MG63 (cell line): ENCODE measurements at regions not wholly inside any gene's neighbourhood (a gene's known extent, or its start where the extent isn't known, plus 50 kb on each side); places are given as distances from the start of the nearest gene placed in this dataset.

Experiments
- DNase-seq: peaks from one replicate; pipeline ENCODE4 v3.0.0-alpha.2; 2020
- H3K27me3 ChIP-seq: fragments of 250-450 bp; sonication (Bioruptor Pico); 2 replicates; pipeline ENCODE4 v1.5.1; 2020; ENCODE audit warnings: mild to moderate bottlenecking, moderate library complexity
- H3K36me3 ChIP-seq: fragments of 250-450 bp; sonication (Bioruptor Pico); 2 replicates; pipeline ENCODE4 v1.5.1; 2020; ENCODE audit warnings: mild to moderate bottlenecking, moderate library complexity
- H3K4me3 ChIP-seq: fragments of 250-450 bp; sonication (Bioruptor Pico); 2 replicates; pipeline ENCODE4 v1.5.1; 2020; ENCODE audit warnings: mild to moderate bottlenecking, moderate library complexity
- H3K9me3 ChIP-seq: fragments of 250-450 bp; sonication (Bioruptor Pico); 2 replicates; pipeline ENCODE4 v1.5.1; 2020; ENCODE audit warnings: mild to moderate bottlenecking, moderate library complexity

GRCh38 chr15:61624950-61625349, 395.8 kb upstream of the RORA start:
- no peaks in the 10 kb centered on the region for H3K36me3 ChIP-seq
- H3K27me3 ChIP-seq: no peaks in the 10 kb centered on the region
- H3K9me3 ChIP-seq: no peaks in the 10 kb centered on the region
- H3K4me3 ChIP-seq: no peak overlapping the region
- DNase-seq: no peak

- Histone ChIP-seq H3K27me3 (no peaks in the 10 kb centered on the region), H3K36me3 (no peaks in the 10 kb centered on the region), H3K9me3 (no peaks in the 10 kb centered on the region), H3K4me3 (no peak overlapping the region)
- no peak for DNase-seq
Observed at GRCh38 chr15:61623746-61624145, 394.6 kb upstream of the RORA start.

GRCh38 chr15:61621865-61622264, 392.8 kb upstream of the RORA start:
- H3K36me3 ChIP-seq: no peaks in the 10 kb centered on the region
- H3K27me3 ChIP-seq: no peaks in the 10 kb centered on the region; the same call in 1 of the 2 replicates
- peaks cover 4% of the 10 kb centered on the region for H3K9me3 ChIP-seq
- H3K4me3 ChIP-seq: no peak overlapping the region
- DNase-seq: no peak

- no peaks in the 10 kb centered on the region for H3K36me3 ChIP-seq
- no peaks in the 10 kb centered on the region; the same call in 1 of the 2 replicates for H3K27me3 ChIP-seq
- peaks cover 4% of the 10 kb centered on the region for H3K9me3 ChIP-seq
- no peak overlapping the region for H3K4me3 ChIP-seq
- DNase-seq: peak; percentile 19
Observed at GRCh38 chr15:61621146-61621545, 392.0 kb upstream of the RORA start.

- no peak overlapping the region for H3K4me3 ChIP-seq
- H3K27me3 ChIP-seq: no peaks in the 10 kb centered on the region; the same call in 1 of the 2 replicates
- H3K36me3 ChIP-seq: no peaks in the 10 kb centered on the region
- no peak for DNase-seq
- peaks cover 4% of the 10 kb centered on the region for H3K9me3 ChIP-seq
Observed at GRCh38 chr15:61620151-61620550, 391.0 kb upstream of the RORA start.

- Histone ChIP-seq H3K9me3 (peaks cover 6% of the 10 kb centered on the region), H3K4me3 (no peak overlapping the region), H3K36me3 (no peaks in the 10 kb centered on the region), H3K27me3 (no peaks in the 10 kb centered on the region; the same call in 1 of the 2 replicates)
- DNase-seq: no peak
Observed at GRCh38 chr15:61613729-61614128, 384.6 kb upstream of the RORA start.

GRCh38 chr15:61613138-61613537, 384.0 kb upstream of the RORA start:
- Histone ChIP-seq H3K9me3 (peaks cover 6% of the 10 kb centered on the region), H3K4me3 (no peak overlapping the region), H3K36me3 (no peaks in the 10 kb centered on the region), H3K27me3 (no peaks in the 10 kb centered on the region; the same call in 1 of the 2 replicates)
- no peak for DNase-seq

GRCh38 chr15:61612111-61612510, 383.0 kb upstream of the RORA start:
- Histone ChIP-seq H3K4me3 (no peak overlapping the region), H3K27me3 (no peaks in the 10 kb centered on the region; the same call in 1 of the 2 replicates), H3K9me3 (peaks cover 5% of the 10 kb centered on the region; the same call in 1 of the 2 replicates), H3K36me3 (no peaks in the 10 kb centered on the region)
- DNase-seq: no peak

- Histone ChIP-seq H3K36me3 (no peaks in the 10 kb centered on the region), H3K4me3 (no peak overlapping the region), H3K9me3 (no peaks in the 10 kb centered on the region), H3K27me3 (no peaks in the 10 kb centered on the region)
- no peak for DNase-seq
Observed at GRCh38 chr15:61605343-61605742, 376.2 kb upstream of the RORA start.

- Histone ChIP-seq H3K27me3 (no peaks in the 10 kb centered on the region), H3K9me3 (no peaks in the 10 kb centered on the region), H3K4me3 (no peak overlapping the region), H3K36me3 (no peaks in the 10 kb centered on the region)
- DNase-seq: no peak
Observed at GRCh38 chr15:61598655-61599054, 369.6 kb upstream of the RORA start.

- Histone ChIP-seq H3K4me3 (no peak overlapping the region), H3K9me3 (peaks cover 5% of the 10 kb centered on the region; the same call in 1 of the 2 replicates), H3K27me3 (no peaks in the 10 kb centered on the region; the same call in 1 of the 2 replicates), H3K36me3 (no peaks in the 10 kb centered on the region)
- DNase-seq: no peak
Observed at GRCh38 chr15:61584410-61584809, 355.3 kb upstream of the RORA start.

GRCh38 chr15:61582092-61582491, 353.0 kb upstream of the RORA start:
- H3K4me3 ChIP-seq: no peak overlapping the region
- H3K27me3 ChIP-seq: no peaks in the 10 kb centered on the region
- no peak for DNase-seq

GRCh38 chr15:61575597-61575996, 346.5 kb upstream of the RORA start:
- H3K27me3 ChIP-seq: 0 out of 2 replicates have a peak, but pooled peaks cover 3% of the 10 kb centered on the region
- H3K4me3 ChIP-seq: no peak overlapping the region
- DNase-seq: no peak
- H3K9me3 ChIP-seq: peaks cover 4% of the 10 kb centered on the region; the same call in 1 of the 2 replicates
- no peaks in the 10 kb centered on the region for H3K36me3 ChIP-seq

More at GRCh38 chr15:61582092-61582491, 353.0 kb upstream of the RORA start:
- no peaks in the 10 kb centered on the region for H3K36me3 ChIP-seq
- H3K9me3 ChIP-seq: peaks cover 5% of the 10 kb centered on the region; the same call in 1 of the 2 replicates

GRCh38 chr15:61571026-61571425, 341.9 kb upstream of the RORA start:
- Histone ChIP-seq H3K36me3 (no peaks in the 10 kb centered on the region), H3K9me3 (no peaks in the 10 kb centered on the region), H3K4me3 (no peak overlapping the region), H3K27me3 (no peaks in the 10 kb centered on the region)
- no peak for DNase-seq

GRCh38 chr15:61564785-61565184, 335.7 kb upstream of the RORA start:
- H3K9me3 ChIP-seq: no peaks in the 10 kb centered on the region
- H3K36me3 ChIP-seq: no peaks in the 10 kb centered on the region
- no peak overlapping the region for H3K4me3 ChIP-seq
- DNase-seq: no peak
- H3K27me3 ChIP-seq: peaks cover 4% of the 10 kb centered on the region; the same call in 1 of the 2 replicates

- H3K9me3 ChIP-seq: no peaks in the 10 kb centered on the region
- H3K4me3 ChIP-seq: no peak overlapping the region
- no peaks in the 10 kb centered on the region for H3K36me3 ChIP-seq
- no peak for DNase-seq
- H3K27me3 ChIP-seq: peaks cover under 1% of the 10 kb centered on the region; the same call in 1 of the 2 replicates
Observed at GRCh38 chr15:61558172-61559136, 329.4 kb upstream of the RORA start.

GRCh38 chr15:61556037-61556648, 327.0 kb upstream of the RORA start:
- Histone ChIP-seq H3K4me3 (no peak overlapping the region), H3K36me3 (no peaks in the 10 kb centered on the region)

More at GRCh38 chr15:61556037-61556648, 327.0 kb upstream of the RORA start:
- peak; percentile 37 for DNase-seq
- H3K9me3 ChIP-seq: no peaks in the 10 kb centered on the region
- H3K27me3 ChIP-seq: no peaks in the 10 kb centered on the region
